Activated naive CD4-positive, alpha-beta T cell treated with anti-CD3 and anti-CD28 coated beads, Interleukin-2, amount 50 U/mL, for 24 hours (primary cell): ENCODE measurements at regions not wholly inside any gene's neighbourhood (a gene's known extent, or its start where the extent isn't known, plus 50 kb on each side); places are given as distances from the start of the nearest gene placed in this dataset.

Experiments
- H3K27ac Mint-ChIP-seq: one replicate; pipeline ENCODE4 v1.8.0; 2021; ENCODE audit warnings: mild to moderate bottlenecking, mixed read lengths
- H3K27me3 Mint-ChIP-seq: one replicate; pipeline ENCODE4 v1.8.0; 2021; ENCODE audit warnings: mixed read lengths
- H3K36me3 Mint-ChIP-seq: one replicate; pipeline ENCODE4 v1.8.0; 2021; ENCODE audit warnings: mixed read lengths
- H3K4me1 Mint-ChIP-seq: one replicate; pipeline ENCODE4 v1.8.0; 2021; ENCODE audit warnings: mixed read lengths
- H3K4me3 Mint-ChIP-seq: one replicate; pipeline ENCODE4 v1.8.0; 2021; ENCODE audit warnings: mild to moderate bottlenecking, mixed read lengths
- H3K9me3 Mint-ChIP-seq: one replicate; pipeline ENCODE4 v1.8.0; 2021; ENCODE audit warnings: mixed read lengths

- Mint-ChIP-seq H3K4me1 (no peaks in the 10 kb centered on the region), H3K4me3 (no peak overlapping the region), H3K27me3 (no peaks in the 10 kb centered on the region), H3K9me3 (peaks cover 4% of the 10 kb centered on the region), H3K27ac (no peak overlapping the region), H3K36me3 (peaks cover 36% of the 10 kb centered on the region)
These were observed 80.6 kb upstream of the POU5F2 start for GRCh38 chr5:93821891-93822415.

- no peak overlapping the region for H3K27ac Mint-ChIP-seq
- H3K36me3 Mint-ChIP-seq = peaks cover 33% of the 10 kb centered on the region
These were observed 78.3 kb upstream of the POU5F2 start for GRCh38 chr5:93819668-93820067.

GRCh38 chr5:93810780-93811179, 69.4 kb upstream of the POU5F2 start:
- peaks cover 14% of the 10 kb centered on the region for H3K36me3 Mint-ChIP-seq
- H3K4me3 Mint-ChIP-seq = no peak overlapping the region
- H3K27me3 Mint-ChIP-seq = no peaks in the 10 kb centered on the region
- H3K4me1 Mint-ChIP-seq = no peaks in the 10 kb centered on the region
- H3K27ac Mint-ChIP-seq = no peak overlapping the region
- no peaks in the 10 kb centered on the region for H3K9me3 Mint-ChIP-seq

More at GRCh38 chr5:93819668-93820067, 78.3 kb upstream of the POU5F2 start:
- Mint-ChIP-seq H3K27me3 (no peaks in the 10 kb centered on the region), H3K4me3 (no peak overlapping the region), H3K4me1 (no peaks in the 10 kb centered on the region), H3K9me3 (no peaks in the 10 kb centered on the region)

- Mint-ChIP-seq H3K4me1 (no peaks in the 10 kb centered on the region), H3K4me3 (no peak overlapping the region), H3K36me3 (peaks cover 10% of the 10 kb centered on the region), H3K27me3 (no peaks in the 10 kb centered on the region), H3K9me3 (no peaks in the 10 kb centered on the region), H3K27ac (no peak overlapping the region)
These were observed 68.0 kb upstream of the POU5F2 start for GRCh38 chr5:93809430-93809829.

- H3K4me3 Mint-ChIP-seq = no peak overlapping the region
These were observed 66.4 kb upstream of the POU5F2 start for GRCh38 chr5:93807846-93808245.

GRCh38 chr5:93805616-93806379, 64.4 kb upstream of the POU5F2 start:
- no peak overlapping the region for H3K27ac Mint-ChIP-seq
- H3K27me3 Mint-ChIP-seq = no peaks in the 10 kb centered on the region
- no peak overlapping the region for H3K4me3 Mint-ChIP-seq
- no peaks in the 10 kb centered on the region for H3K36me3 Mint-ChIP-seq
- H3K4me1 Mint-ChIP-seq = no peaks in the 10 kb centered on the region
- H3K9me3 Mint-ChIP-seq = no peaks in the 10 kb centered on the region

More at GRCh38 chr5:93807846-93808245, 66.4 kb upstream of the POU5F2 start:
- H3K36me3 Mint-ChIP-seq = peaks cover 3% of the 10 kb centered on the region
- no peak overlapping the region for H3K27ac Mint-ChIP-seq
- no peaks in the 10 kb centered on the region for H3K27me3 Mint-ChIP-seq
- H3K9me3 Mint-ChIP-seq = no peaks in the 10 kb centered on the region
- H3K4me1 Mint-ChIP-seq = no peaks in the 10 kb centered on the region

GRCh38 chr5:93800988-93801811, 59.8 kb upstream of the POU5F2 start:
- no peaks in the 10 kb centered on the region for H3K27me3 Mint-ChIP-seq
- no peak overlapping the region for H3K4me3 Mint-ChIP-seq
- no peaks in the 10 kb centered on the region for H3K4me1 Mint-ChIP-seq
- no peak overlapping the region for H3K27ac Mint-ChIP-seq
- no peaks in the 10 kb centered on the region for H3K9me3 Mint-ChIP-seq
- H3K36me3 Mint-ChIP-seq = peaks cover 2% of the 10 kb centered on the region

- H3K4me3 Mint-ChIP-seq = no peak overlapping the region
- H3K27me3 Mint-ChIP-seq = no peaks in the 10 kb centered on the region
- H3K4me1 Mint-ChIP-seq = no peaks in the 10 kb centered on the region
- peaks cover 15% of the 10 kb centered on the region for H3K36me3 Mint-ChIP-seq
- H3K9me3 Mint-ChIP-seq = no peaks in the 10 kb centered on the region
- H3K27ac Mint-ChIP-seq = no peak overlapping the region
These were observed 53.6 kb upstream of the POU5F2 start for GRCh38 chr5:93794954-93795353.

GRCh38 chr5:93793159-93793781, 51.9 kb upstream of the POU5F2 start:
- no peak overlapping the region for H3K27ac Mint-ChIP-seq
- no peak overlapping the region for H3K4me3 Mint-ChIP-seq
- no peaks in the 10 kb centered on the region for H3K9me3 Mint-ChIP-seq
- H3K27me3 Mint-ChIP-seq = no peaks in the 10 kb centered on the region
- H3K4me1 Mint-ChIP-seq = no peaks in the 10 kb centered on the region
- H3K36me3 Mint-ChIP-seq = peaks cover 13% of the 10 kb centered on the region

- Mint-ChIP-seq H3K9me3 (no peaks in the 10 kb centered on the region), H3K4me1 (no peaks in the 10 kb centered on the region), H3K27me3 (no peaks in the 10 kb centered on the region), H3K36me3 (peaks cover 13% of the 10 kb centered on the region), H3K27ac (no peak overlapping the region), H3K4me3 (no peak overlapping the region)
These were observed 50.1 kb upstream of the POU5F2 start for GRCh38 chr5:93791518-93791972.
